ENCODE measurements at regions not wholly inside any gene's neighbourhood (a gene's known extent, or its start where the extent isn't known, plus 50 kb on each side); places are given as distances from the start of the nearest gene placed in this dataset.
"Not testable (repeated sequence)": the region's sequence is repeated elsewhere in the genome, so short reads cannot be mapped to it uniquely, and the experiment has no call there.

GRCh38 chr18:2146092-2146491 is 425.2 kb downstream of the METTL4 start:
- DNase-seq: no peak

DNA sequence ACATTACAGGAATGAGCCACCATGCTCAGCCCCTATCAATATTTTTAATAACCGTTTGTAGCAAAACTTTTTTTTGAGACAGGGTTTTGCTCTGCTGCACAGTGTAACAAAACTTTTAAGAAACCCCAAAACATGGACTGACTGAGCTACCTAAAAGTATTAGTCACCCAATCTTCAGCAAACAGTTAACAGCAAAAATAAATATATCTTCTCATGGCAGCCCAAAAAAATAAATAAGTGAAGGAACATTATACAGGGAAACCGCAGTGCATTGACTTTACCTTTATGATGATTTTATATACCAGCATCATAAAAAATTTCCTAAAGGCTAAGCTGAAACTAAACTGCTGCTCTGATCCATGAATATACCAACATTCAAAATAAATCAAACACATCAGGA is 424.6 kb downstream of the METTL4 start:
- no peak for DNase-seq

DNA sequence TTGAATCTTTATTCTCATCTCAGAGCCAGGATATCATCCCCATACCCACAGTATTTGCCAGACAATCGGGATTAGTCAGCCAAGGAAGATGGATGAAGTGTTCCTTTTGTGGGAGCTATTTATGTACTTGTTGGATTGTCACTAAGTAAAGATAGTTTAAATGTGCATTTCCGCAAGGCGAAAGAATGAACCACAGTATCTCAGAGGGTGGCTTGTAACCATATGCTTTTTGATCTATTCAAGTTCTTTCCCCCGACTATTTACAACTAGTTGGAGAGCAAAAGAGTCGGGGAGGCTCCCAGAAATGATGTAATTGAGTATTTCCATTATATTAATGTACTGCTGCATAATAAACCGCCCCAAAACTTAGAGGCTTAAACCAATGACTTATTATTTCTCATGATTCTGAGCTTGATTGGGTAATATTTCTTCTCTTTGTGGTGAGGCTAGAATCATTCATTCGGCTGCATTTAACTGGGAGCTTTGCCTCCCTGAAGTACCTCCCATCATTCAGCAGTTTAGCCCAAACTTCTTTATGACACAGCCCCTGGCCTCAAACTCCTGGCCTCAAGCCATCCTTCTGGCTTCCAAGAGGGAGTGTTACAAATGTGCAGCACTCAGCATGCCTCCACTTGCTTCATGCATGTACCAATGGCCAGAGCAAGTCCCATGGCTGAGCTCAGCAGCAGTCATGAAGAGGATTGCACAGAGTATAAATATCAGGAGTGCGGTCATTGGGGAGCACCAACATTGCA is 423.7 kb downstream of the METTL4 start:
- DNase-seq: no peak

GRCh38 chr18:2148823-2149222 is 422.5 kb downstream of the METTL4 start:
- DNase-seq: no peak

- DNase-seq: no peak
Measured at GRCh38 chr18:2150566-2150965, 420.7 kb downstream of the METTL4 start.

DNA sequence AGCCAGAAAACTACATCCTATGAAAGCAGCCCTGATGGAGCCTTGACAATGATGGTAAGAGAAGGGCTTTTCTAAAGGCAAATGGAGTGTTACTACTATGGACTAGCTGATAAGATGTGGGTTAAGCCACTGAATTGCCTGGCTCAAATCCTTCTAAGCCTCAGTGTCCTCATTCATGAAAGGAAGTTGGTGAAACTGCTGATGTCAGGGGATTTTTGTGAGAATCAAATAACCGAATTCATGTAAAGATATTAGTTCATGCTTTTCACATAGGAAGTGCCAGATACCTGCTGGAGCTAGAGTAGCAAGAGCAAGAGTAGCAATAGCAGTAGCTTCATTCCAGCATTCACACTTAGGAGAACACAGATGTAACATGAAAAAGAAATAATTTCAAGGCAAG is 417.0 kb downstream of the METTL4 start:
- no peak for DNase-seq

DNA sequence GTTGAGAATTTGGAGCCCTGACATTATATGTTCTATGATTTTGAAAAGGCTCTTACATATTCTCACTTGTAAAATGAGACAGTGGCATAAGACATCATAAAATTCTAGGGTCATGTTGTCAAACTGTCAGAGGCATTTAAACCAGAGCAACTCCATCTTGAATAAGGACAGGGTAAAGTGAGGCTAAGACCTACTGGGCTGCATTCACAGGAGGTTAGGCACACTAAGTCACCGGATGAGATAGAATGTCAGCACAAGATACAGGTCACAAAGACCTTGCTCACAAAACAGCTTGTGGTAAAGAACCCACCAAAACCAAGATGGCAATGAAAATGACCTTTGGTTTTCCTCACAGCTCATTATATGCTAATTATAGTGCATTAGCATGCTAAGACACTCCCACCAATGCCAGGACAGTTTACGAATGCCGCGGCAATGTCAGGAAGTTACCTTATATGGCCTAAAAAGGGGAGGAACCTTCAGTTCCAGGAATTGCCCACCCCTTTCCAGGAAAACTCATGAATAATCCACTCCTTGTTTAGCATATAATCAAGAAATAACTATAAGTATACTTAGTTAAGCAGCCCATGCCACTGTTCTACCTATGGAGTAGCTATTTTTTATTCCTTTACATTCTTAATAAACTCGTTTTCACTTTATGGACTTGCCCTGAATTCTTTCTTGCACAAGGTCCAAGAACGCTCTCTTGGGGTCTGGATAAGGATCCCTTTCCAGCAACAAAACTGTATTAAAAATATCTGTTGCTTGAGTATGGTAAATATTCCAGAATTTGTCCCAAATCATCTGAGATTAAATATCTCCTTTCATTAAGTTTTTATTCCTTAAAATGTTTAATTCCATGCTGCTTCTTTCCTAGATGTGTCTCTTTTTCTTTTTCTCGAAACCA is 406.4 kb downstream of the METTL4 start:
- no peak for DNase-seq

- DNase-seq: not testable (repeated sequence)
Measured at GRCh38 chr18:2166876-2167275, 404.4 kb downstream of the METTL4 start.

DNA sequence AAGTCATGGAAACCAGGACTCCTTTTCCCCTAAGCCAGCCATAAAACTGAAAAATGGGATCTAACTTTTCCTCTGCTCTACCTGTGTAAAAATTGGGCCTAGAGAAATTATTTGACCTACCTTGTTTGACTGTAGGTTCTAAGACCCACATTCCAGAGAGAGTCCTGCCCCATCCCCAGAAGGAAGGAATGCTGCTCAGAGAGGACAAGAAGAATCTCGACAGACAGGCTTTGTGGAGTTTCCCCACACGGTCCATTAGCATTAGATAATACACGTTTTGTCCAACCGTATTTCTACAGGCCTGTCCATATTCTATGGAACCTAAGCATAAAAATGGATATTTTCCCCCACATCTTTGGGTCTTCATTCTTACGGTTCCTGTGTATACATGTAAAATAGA is 403.3 kb downstream of the METTL4 start:
- no peak for DNase-seq

DNA sequence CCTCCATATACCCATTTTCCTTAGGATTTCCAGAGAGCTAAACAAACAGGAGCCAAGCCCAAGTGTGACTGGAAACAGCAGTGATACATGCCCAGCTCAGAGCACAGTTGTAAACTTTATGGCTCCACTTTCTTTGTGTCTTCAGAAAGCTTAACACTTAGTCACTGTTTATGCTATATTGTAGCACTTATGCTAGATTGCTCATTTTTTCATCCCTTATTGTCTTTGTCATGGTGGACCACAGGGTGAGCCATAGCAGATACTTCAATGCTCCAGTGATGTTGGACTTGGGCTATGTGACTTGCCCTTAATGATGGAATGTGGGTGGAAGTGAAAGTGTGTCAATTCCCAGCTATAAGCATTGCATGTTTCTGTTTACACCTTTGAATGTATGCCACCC is 401.6 kb downstream of the METTL4 start:
- no peak for DNase-seq

GRCh38 chr18:2171840-2172625 is 399.3 kb downstream of the METTL4 start:
- DNase-seq: no peak

- DNase-seq: no peak
Measured at GRCh38 chr18:2172881-2173280, 398.4 kb downstream of the METTL4 start.

- DNase-seq: no peak
Measured at GRCh38 chr18:2173486-2173885, 397.8 kb downstream of the METTL4 start.

GRCh38 chr18:2178036-2178435 is 393.3 kb downstream of the METTL4 start:
- DNase-seq: no peak

DNA sequence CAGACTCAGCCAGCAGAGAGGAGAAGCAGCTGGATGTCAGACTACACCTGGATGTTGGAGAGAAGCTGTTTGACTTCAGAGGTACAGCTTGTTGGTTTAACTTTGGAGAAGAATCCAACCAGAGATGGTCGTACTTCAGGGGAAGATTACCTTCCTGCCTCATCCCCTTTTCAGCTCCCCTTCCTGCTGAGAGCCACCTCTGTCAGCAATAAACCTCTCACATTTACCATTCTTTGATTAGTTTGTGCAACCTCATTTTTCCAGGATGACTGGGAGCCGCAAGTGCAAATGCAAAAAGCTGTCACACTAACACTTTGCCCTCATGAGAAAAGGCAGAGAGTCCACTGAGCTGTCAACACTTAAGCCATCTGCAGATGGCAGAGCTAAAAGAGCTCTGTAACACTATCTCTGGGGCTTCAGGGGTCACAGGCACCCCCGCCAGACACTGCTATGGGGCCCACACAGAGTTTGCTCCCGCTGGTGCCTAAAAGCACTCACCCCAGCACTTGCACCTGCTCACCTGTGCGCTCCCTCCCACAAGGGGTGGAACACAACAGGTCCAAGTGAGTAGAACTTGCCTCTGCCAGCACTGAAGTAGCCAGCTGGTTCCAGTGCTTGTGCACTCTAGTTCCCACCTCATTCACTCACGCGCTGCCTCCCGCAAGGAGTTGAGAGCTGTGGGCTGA is 391.7 kb downstream of the METTL4 start:
- DNase-seq: no peak

DNA sequence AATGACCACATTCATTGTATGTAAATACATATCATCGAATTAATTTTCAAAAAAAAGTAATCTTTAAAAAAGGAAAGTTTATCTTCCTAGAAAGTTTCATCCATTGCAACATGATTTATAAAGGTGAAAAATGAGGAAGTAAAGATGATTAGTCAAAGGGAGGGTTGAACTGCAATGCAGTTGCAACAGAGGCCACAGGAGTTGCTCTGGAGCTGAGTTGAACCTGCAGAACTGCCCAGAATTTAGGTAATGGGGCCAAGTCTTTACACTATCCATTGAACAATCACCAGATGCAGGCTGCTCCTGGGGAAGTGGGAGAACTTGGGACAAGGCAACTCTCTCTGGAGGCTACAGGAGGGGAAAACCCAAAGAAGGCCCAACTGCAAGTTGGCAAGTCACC is 390.7 kb downstream of the METTL4 start:
- no peak for DNase-seq

DNA sequence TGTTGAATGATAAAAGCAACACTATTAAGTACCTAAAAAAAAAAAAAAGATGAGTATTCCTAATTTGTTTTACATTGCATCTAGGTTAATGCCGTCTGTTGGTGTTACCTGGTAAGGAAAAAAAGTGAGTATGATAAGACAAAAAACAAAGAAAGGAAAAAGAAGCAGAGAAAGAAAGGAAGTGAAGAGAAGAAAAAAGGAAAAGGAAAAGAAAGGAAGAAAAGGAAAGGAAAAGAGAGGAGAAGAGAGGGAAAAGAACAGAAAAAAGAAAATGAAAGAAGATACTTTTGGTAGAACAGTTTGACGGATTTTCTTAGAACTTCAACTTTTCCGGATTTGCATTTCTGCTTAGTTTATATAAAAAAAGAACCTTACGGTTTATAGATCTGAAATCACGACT is 387.9 kb downstream of the METTL4 start:
- no peak for DNase-seq

DNA sequence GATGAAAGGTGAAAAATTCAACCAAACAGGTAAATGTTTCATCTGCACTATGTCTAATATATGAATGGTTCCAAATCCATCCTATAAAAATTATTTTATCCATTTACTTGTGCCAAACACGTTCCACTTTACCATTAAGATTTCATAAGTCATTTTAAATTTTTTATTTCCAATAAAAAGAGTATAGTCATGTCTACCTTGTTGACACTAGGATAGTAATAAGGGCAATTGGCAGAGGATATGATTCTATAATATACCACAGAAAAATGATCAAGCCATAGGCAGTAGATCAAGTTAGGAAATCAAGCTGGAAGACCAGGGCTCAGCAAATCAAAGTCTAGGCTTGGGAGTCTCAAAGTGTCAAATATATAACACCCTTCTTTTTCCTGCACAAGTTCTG is 384.3 kb downstream of the METTL4 start:
- no peak for DNase-seq

DNA sequence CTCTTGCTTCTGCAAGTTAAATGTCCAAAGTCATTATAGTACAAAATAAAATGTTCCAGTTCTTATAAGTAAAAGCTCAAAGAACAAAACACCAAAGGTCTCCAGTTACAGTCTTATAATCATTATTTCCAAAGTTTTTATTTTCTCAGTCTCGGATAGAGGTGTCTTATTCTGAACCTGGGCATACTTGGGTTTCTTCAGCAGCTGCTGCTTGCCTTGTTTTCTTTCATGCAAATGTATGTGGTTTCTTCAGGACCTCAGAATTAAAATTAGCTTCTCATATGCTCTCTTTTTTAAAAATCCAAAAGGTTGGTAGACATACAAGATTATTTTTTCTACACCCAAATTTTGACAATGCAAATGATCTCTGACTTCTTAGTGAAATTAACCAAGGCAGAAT is 383.0 kb downstream of the METTL4 start:
- DNase-seq: no peak

- DNase-seq: no peak
Measured at GRCh38 chr18:2191180-2191790, 380.0 kb downstream of the METTL4 start.

DNA sequence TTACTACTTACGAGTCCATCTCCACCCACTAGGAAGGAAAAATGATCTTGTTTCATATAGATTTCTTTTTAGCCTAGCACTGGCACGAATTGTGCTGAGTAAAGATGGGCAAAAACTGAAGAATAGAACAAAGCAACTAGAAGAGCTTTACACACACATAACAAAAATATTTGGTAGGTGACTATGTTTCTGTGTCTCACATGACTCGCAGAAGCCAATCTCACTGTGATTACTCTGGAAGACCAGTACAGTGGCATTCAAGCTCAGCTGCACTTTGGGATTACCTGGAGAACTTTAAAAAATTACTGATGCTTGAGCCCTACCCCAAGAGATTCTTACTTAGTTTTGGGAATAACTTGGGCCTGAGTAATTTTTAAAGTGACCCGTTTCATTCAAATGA is 378.7 kb downstream of the METTL4 start:
- DNase-seq: no peak

DNA sequence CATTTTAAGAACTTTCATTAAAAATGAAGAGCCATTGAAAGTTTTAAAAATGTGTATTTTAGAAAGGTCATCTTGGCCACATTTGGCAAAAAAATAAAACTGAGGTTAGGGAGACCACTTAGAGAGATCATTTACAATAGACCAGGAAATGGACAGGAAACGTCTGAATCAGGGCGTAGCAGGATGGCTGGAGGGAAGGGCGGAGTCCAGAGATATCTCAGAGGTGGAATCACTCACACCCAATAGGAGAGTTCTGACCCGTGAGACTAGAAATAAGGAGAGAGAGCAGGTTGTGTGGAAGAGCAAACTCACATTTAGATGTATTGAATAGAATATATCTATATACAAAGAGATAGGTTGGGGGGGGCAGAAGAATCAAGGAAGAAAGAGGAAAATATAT is 373.4 kb downstream of the METTL4 start:
- DNase-seq: no peak

Measured in NCI-H1092 (cell line).